K562 (cell line): ENCODE measurements at regions not wholly inside any gene's neighbourhood (a gene's known extent, or its start where the extent isn't known, plus 50 kb on each side); places are given as distances from the start of the nearest gene placed in this dataset.

ENCODE experiments used
- CCNT2 ChIP-seq: IDR thresholded peaks from 2 replicates; pipeline ENCODE4 v1.6.1; 2011; ENCODE audit warnings: borderline replicate concordance, low read depth, mild to moderate bottlenecking, moderate library complexity, mixed read lengths, low read length; ENCODE audit not compliant: insufficient read length; ENCODE audit errors: extremely low read depth
- ELF1 ChIP-seq: fragments of 200-800 bp; sonication (Bioruptor generic); IDR thresholded peaks from 2 replicates; pipeline ENCODE4 v1.6.1; 2016; ENCODE audit warnings: missing genetic modification characterization, missing compliant biosample characterization
- KHSRP ChIP-seq: fragments of 450-650 bp; IDR thresholded peaks from 2 replicates; pipeline ENCODE4 v1.6.1; 2017
- RBM34 ChIP-seq: fragments of 200-400 bp; formaldehyde crosslinking; IDR thresholded peaks from 2 replicates; pipeline ENCODE4 v1.6.1; 2018; ENCODE audit warnings: low read length, borderline replicate concordance; ENCODE audit not compliant: insufficient read depth
- RERE ChIP-seq: sonication (generic); formaldehyde crosslinking; IDR thresholded peaks from 2 replicates; pipeline ENCODE4 v1.8.0; 2023; ENCODE audit warnings: missing genetic modification reagents, mild to moderate bottlenecking, borderline replicate concordance
- SPI1 ChIP-seq: IDR thresholded peaks from 2 replicates; pipeline ENCODE4 v1.6.1; 2011; ENCODE audit warnings: low read depth, low read length, control low read depth, borderline replicate concordance
- SRSF1 ChIP-seq: fragments of 200-400 bp; formaldehyde crosslinking; IDR thresholded peaks from 2 replicates; pipeline ENCODE4 v1.6.1; 2017; ENCODE audit warnings: mild to moderate bottlenecking, low read depth, low read length, moderate library complexity
- TSHZ1 ChIP-seq: fragments of 250-450 bp; sonication (Bioruptor Pico); IDR thresholded peaks from 2 replicates; pipeline ENCODE4 v1.4.0; 2020; ENCODE audit warnings: mild to moderate bottlenecking, moderate library complexity

- no peak for TF ChIP-seq RERE
- TF ChIP-seq TSHZ1 (CRISPR knock-in tag) = no peak
- no peak for TF ChIP-seq RBM34
- TF ChIP-seq SPI1 = no peak
- no peak for TF ChIP-seq CCNT2
- no peak for TF ChIP-seq ELF1
- TF ChIP-seq SRSF1 = no peak
- TF ChIP-seq KHSRP = no peak
These were observed 91.9 kb upstream of the CCDC28A start (continued) for GRCh38 chr6:138681627-138682026.
